Caki2 (cell line): ENCODE measurements at regions not wholly inside any gene's neighbourhood (a gene's known extent, or its start where the extent isn't known, plus 50 kb on each side); places are given as distances from the start of the nearest gene placed in this dataset.
"Not testable (repeated sequence)": the region's sequence is repeated elsewhere in the genome, so short reads cannot be mapped to it uniquely, and the experiment has no call there.

Experiments used
- DNase-seq: peaks from one replicate; pipeline ENCODE4 v3.0.0-alpha.2; 2015; ENCODE audit warnings: low read depth
- in situ Hi-C: cut with HindIII; loops from 2 replicates; pipeline ENCODE4 v1.10.0; 2016; ENCODE audit warnings: low sequenced_read_pairs, low pct_unique_long_range_greater_than_20kb, mixed read lengths

DNA sequence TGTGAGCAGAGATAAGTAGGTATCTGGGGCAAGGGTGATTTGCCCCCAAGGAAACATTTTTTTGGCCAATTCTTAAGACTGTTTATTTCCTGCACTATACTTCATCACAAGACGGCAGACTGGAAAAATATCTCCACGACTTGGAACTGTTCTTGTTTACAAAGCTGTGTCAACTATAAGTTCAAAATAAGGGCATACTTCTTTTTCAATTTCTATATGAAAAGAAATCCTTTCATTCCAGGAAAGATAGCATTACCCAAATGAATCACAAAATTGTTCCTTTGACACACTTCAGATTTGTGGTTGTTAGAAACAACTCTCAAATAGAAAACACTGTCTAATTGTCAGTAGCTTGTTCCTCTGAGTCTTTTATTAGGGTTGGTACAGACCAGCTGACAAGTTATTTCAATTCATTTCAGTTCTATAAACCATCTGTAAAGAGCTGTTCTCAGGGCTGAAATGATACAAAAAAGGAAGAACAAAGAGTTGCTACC, 212.9 kb upstream of the PRDM1 start:
- DNase-seq = no peak
- in situ Hi-C loops = no loop called here

DNA sequence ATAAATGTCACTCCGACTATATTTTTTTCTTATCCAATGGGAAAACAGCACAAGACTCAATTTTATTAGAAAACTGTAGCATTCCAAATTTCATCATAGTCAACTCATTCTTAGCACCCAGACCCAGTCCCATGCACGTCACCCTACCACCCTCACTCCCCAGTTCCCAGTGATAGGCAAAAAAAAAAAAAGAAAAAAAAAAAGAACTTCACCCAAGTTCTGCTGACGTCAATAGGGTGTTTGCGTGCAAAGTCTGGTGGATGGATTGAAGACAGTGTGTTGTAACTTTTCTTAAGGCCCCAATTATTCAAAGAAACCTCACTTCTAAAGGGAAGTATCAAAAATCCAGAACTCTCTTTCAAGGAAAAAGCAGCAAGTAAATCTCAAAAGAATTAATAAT, 213.9 kb upstream of the PRDM1 start:
- in situ Hi-C loops = no loop called here
- DNase-seq = no peak

DNA sequence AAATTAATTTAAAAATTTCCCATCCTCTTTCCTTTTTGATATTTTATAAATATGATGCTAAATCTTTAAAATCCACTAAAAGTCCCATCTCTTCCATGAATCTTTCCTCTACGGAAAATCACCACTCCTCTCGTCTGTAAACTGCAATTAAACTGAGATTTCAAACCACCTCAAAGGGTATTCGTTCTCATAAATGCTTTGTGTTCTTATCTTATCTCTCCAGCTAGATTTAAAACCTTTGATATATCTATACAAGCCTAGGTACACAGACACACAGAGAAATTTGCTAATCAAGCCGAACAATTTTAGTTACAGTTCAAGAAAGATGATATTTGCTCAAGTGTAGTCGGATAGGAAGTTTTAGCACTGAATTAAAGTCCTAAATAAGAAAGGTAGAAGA, 214.6 kb upstream of the PRDM1 start:
- no peak for DNase-seq
- in situ Hi-C loops = no loop called here

DNA sequence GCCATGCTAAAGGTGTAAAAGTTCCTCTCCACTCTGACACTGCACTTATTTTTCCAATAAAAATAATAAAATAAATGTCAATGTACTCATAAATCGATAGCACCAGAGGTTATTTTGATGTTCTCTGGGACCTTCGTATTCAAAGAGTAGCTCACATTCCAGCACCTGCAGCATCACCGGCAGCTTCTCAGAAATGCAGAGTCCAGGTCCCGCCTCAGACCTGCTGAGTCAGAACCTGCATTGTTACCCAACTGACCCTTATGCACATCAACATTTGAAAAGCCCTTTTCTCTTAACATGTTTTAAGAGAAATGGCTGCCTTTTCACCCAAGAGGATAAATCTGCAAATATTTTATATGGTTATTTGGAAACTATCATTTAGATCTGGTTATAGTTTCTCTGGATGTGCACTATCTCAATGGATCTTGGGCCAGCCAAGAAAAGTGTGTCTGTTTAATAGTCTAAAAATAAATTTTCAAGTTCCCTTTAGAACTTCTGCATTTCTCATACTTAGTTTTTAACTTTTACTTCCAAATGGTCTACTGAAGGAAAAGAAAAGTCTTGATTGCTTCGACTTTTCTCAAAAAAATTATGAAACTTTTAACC, 216.2 kb upstream of the PRDM1 start:
- in situ Hi-C loops = no loop called here
- DNase-seq = no peak

DNA sequence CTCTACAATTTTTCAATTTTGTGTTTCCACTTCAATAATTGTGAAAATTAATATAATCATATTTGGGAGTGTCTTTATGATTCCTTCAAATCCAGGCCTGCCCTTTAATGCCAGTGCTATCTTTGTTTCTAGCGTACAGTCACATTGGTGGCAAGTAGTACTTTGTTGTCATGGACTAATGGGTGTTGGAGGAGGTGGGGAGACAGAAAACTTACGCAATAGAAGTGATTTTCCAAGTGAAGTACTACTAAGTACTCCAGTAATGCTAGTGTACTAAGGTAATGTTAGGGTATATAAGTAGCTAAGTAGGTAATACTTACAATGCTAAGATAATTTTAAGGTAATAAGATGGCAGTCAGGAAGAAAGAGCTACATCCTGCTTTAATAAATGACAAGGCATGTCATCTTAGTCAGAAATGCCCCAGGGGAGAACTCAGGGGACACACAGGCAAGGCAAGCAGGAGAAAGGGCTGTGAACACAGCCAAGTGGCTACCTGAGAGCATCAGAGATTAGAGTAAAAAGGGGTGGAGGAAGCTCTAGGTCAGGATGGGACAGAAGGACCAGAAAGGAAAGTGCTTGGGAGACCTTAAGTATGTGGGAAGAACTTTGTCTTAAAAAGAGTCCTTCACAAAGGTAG, 217.2 kb upstream of the PRDM1 start:
- DNase-seq = no peak
- in situ Hi-C loops = no loop called here

DNA sequence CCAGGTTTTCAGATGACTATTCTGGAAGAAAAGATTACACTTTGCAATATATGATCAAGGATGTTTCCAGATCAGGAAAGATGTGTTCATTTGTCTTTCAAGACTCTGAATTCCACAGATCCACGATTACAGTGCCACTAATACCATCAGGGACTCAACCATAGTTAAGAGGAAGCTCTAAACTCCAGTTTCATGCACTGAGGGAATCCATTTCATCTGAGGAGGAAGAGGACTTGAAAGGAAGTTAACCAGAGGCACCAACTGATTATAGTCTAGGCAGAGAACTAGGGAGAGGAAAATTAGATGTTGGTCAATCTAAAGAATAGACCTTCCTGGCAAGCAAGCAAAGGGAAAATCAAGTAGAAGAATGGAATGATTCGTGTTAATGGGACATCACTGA, 218.3 kb upstream of the PRDM1 start:
- no peak for DNase-seq
- in situ Hi-C loops = no loop called here

DNA sequence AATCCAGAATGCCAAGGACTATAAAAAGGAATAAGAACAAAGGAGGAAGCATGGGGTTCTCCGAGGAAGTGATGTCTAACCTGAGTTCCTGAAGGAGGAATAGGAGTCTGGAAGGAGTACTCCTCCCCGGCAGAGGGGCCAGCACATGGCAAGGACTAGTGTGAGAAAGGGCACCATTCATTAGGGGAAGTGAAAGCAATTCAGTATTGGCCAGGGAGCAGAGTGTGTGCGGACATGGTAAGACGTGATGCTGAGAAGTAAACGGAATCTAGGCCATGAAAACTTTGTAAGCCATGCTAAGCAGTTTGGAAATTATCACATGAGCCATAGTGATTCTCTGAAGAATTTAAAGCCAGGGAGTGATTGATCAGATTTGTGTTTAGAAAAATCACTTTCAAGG, 218.9 kb upstream of the PRDM1 start:
- in situ Hi-C loops = no loop called here
- no peak for DNase-seq

DNA sequence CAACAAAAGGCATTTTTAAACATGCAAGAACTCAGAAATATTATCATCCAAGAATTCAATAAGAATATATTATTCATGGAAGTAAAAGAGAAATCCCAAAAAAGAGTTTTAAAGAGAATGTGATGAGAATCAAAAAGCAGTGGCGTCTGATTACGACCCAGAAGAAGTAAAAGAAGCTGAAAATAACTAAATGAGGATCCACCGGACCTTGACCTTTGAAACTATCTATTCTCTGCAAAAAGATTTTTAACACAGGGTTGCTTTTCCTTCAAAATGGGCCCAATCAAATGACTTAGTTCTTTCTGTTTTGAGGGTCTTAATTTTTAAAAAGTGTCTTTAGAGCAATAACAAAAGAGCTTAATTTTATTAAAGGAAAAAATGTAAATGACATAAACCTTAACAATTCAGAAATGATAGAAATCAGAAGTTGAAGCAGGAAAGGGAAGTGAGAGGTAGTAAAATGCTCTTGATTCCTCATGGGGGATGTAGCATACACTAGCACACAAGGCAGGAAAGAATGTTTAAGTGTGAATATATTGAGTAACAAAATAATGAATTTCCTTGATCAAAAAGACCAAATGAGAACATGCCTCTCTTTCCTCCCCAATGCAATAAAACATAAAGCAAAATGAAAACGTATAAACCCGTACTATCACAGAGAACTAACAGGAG, 223.1 kb upstream of the PRDM1 start:
- in situ Hi-C loops = no loop called here
- no peak for DNase-seq

DNA sequence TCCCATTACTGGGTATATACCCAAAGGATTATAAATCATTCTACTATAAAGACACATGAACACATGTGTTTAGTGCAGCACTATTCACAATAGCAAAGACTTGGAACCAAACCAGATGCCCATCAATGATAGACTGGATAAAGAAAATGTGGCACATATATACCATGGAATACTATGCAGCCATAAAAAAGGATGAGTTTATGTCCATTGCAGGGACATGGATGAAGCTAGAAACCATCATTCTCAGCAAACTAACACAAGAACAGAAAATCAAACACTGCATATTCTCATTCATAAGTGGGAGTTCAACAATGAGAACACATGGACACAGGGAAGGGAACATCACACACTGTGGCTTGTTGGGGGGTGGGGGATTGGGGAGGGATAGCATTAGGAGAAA, 225.2 kb upstream of the PRDM1 start:
- in situ Hi-C loops, DNase-seq: not testable (repeated sequence)

DNA sequence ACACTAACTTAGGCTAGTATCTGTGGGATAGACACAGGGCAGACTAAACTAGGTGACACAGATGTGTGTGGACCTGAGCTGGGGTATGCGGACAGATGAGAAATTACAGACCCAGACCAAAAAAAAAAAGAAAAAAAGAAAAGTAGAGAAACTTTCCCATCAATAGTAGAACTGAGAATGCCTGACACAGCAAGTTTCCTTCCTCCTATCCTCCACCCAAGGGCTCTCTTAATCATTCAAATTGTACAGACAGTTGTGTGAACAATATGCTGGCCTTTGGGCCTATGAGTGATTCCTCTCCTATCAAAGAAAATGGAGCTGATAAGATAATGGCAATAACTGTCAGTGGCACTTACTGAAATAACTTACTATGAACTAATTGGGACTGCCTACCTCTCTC, 226.7 kb upstream of the PRDM1 start:
- DNase-seq = no peak
- in situ Hi-C loops = no loop called here

DNA sequence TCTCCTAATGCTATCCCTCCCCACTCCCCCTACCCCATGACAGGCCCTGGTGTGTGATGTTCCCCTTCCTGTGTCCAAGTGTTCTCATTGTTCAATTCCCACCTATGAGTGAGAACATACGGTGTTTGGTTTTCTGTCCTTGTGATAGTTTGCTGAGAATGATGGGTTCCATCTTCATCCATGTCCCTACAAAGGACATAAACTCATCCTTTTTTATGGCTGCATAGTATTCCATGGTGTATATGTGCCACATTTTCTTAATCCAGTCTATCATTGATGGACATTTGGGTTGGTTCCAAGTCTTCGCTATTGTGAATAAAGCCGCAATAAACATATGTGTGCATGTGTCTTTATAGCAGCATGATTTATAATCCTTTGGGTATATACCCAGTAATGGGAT, 227.5 kb upstream of the PRDM1 start:
- in situ Hi-C loops, DNase-seq: not testable (repeated sequence)

DNA sequence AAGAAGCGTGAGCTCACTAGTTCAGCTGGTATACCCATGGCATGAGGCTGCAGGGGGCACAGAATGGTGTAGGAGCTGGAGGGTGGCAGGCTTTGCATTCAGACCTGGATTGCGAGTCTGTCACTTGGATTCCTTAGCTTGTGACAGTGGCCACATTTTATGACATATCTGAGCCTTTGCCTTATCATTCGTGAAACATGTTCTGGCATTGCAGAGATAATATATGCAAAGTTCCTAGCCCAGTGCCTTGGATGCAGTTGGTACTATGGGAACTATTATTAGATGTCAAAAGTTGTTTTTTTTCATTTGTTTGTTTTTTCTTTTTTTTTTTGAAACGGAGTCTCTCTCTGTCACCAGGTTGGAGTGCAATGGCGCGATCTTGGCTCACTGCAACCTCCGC, 230.7 kb upstream of the PRDM1 start:
- in situ Hi-C loops = no loop called here
- DNase-seq = no peak

DNA sequence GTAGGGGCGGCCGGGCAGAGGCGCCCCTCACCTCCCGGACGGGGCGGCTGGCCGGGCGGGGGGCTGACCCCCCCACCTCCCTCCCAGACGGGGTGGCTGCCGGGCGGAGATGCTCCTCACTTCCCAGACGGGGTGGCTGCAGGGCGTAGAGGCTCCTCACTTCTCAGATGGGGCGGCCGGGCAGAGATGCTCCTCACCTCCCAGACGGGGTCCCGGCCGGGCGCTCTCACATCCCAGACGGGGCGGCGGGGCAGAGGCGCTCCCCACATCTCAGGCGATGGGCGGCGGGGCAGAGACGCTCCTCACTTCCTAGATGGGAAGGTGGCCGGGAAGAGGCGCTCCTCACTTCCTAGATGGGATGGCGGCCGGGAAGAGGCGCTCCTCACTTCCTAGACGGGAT, 232.2 kb upstream of the PRDM1 start:
- in situ Hi-C loops, DNase-seq: not testable (repeated sequence)

DNA sequence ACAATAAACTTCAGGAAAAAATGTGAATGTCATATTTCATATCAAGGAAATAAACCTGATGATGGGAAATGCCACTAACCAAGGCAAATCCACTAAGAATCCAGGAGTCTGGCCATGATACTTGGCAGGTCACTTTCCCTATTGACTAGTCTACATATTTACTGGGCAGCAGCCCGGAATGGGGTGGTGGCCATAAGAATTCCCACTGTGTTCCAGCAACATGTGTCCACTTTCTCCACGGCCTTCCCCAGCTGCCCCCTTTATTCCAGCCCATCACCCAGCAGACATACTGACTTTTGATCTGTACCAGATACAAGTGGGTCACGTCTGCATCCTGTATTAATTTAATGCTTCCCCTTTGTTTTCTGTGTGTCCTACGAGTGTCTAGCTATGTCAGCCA, 234.5 kb upstream of the PRDM1 start:
- in situ Hi-C loops = no loop called here
- no peak for DNase-seq

DNA sequence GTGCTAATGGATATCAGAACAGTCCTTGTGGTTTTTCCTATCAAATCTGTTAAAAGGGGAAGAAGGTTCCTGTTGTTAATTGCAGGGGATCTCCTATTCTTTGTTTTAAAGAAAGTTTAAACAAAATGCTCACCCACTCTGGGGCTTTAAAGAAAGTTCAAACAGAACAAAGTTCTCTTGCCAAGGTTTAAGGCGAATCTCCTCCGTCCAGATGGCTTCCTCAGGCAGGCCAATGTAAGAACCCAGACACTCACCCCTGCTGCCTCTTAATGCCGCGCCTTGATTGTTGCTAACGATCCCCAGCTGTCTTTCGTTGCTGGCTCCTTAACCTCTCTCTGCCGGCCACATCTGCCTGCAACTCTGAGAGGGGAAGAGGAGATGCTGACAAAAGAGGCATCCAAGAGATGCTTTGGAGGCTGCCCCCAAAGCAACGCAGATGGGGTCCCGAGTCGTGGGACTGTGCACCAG, 235.0 kb upstream of the PRDM1 start:
- DNase-seq = no peak
- in situ Hi-C loops = no loop called here

DNA sequence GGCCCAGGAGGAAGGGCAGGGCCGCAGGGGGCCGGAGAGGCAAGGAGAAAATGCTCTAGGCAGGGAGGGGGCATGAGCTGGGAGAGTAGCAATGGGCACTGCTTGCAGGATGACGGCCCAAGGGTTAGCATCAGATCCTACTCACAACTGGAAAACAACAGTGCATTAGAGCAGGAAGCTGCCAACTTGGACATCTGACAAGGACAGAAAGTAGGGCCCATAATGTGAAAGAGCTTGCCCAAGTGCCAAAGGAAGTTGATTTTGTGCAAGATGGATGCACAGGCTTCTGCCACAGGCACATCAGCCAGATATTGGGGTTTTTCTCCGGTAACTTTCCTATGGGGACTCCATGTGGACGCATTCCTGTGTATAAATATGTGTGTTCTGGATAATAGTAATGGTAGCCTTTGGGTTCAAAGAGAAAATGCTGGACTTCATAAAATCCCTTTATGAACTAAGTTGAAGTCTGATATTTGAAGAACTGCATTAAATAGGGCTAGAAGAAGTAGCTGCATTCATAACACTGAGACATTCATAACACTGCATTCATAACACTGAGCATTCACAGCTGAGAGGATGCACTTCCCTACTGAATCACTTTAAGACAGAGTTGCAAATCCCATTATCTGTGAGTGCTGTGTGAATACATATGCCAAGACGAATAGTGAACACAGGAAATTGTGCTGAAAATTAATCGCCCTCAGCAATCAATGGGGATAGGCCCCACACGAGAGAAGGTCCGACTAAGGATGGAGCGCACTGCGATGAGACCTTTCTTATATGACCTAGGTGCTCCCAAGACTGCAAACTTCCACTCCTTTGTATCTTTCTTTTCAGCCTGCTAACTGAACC, 235.6 kb upstream of the PRDM1 start:
- in situ Hi-C loops = no loop called here
- no peak for DNase-seq

DNA sequence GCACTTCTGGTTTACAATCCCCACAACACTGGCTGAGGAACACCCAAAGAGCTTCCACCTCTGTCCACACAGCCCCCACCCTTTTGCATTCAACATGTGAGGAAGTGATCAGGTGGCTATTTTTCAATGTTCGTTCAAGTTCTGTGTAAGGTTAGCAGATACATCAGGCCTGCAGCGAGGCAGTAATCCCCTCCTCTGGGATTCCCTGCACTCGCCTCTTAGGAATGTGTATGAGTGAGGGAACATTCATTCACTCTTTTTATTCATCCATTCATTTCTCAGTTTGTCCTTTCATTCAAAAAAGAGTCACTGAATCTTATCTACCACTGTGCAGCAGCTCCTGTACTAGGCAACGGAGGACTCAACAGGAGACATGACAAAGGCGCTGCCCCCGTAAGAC, 236.4 kb upstream of the PRDM1 start:
- no peak for DNase-seq
- in situ Hi-C loops = no loop called here

DNA sequence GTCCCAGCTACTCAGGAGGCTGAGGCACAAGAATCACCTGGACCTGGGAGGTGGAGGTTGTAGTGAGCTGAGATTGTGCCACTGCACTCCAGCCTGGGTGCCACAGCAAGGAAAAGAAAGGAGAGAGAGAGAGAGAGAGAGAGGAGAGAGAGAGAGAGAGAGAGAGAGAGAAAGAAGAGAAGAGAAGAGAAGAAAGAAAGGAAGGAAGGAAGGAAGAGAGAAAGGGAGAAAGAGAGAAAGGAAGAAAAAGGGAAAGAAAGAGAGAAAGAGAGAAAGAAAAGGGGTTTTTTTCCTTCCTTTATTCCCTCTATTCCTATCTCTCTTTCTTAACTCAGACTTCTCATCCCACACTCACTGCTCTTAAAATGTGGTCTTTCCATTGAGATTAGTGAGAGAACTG, 238.7 kb upstream of the PRDM1 start:
- in situ Hi-C loops = no loop called here
- DNase-seq = no peak
